Activated CD4-positive, alpha-beta T cell treated with anti-CD3 and anti-CD28 coated beads for 24 hours (primary cell): ENCODE measurements at regions not wholly inside any gene's neighbourhood (a gene's known extent, or its start where the extent isn't known, plus 50 kb on each side); places are given as distances from the start of the nearest gene placed in this dataset.

Experiments used
- DNase-seq, 2 donors: peaks; one replicate each; pipeline ENCODE4 v3.0.0-alpha.2; 2020; ENCODE audit warnings: low read depth in 2 of 2

DNA sequence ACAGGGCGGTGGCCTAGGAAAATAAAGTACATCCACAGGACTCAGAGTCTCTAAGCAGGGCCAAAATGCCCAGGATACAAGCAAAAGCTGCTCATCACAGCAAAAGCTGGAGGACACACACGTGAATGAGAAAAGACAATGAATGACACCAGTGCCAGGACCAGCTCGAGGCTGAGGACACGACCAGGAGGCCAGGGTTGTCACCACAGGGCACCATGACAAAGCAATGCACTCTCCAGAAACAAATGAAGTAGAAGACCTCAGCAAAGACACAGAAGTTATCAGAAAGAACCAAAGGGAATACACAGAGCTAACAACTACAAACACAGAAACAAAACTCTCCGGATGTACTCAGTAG, 92.1 kb downstream of the FOXL3 start:
- no peak for DNase-seq

DNA sequence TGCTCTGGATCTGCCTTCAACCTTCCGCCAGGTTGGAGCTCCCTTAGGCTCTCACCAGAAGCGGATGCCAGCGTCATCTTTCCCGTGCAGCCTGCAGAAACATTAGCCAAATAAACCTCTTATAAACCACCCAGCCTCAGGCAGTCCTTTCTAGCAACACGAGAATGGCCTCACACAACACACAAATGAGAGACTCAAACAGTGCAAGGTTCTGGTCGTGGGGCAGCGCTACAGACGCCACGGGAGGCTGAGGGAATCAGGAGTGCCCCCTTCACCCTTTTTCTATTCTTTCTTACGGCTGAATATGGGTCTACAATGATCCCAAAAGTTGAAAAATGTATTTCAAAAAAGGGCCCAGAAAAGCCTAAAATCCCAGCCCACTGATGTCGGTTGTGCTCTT, 96.4 kb downstream of the FOXL3 start:
- DNase-seq = no peak

DNA sequence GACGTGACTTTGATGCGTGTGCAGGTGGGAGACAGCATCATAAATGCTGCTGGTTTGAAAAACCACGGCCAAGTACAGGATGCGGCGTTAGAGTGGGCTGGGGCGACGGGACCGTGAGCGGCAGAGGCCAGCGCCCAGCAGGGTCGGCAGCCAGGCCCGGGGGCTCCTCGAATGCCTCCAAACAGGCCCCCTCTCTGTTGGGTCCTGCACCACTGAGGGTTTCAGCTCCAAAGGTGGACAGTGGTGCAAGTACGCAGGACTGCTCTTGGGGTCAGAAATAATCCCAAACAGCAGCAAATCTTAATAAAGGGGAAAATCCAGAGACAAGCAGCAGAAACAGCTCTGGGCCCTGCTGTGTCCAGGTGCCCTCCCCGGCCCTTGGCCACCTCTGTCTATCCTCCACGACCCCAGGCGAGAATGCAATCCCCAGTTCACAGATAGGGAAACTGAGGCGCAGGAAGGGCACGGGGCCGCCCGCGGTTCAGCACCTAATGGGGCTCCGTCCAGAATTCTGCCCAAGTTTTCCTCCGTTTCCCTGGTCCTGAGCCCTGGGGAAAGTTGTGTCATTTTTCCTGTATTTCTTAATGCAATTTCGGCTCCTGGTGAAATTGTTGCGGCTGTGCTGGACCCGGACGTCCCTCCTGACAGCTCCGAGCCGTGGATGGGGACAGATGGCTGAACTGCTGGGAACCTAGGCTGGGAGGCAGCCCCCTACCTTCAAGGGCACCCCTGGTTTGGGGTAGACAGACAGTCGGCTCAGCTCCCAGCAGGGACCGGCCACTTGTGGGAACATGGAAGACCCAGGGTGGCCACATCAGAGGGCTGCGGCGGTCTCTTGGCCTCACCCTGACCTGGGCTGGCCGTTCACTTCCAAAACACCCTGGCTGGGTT, 97.4 kb downstream of the FOXL3 start:
- DNase-seq = no peak

DNA sequence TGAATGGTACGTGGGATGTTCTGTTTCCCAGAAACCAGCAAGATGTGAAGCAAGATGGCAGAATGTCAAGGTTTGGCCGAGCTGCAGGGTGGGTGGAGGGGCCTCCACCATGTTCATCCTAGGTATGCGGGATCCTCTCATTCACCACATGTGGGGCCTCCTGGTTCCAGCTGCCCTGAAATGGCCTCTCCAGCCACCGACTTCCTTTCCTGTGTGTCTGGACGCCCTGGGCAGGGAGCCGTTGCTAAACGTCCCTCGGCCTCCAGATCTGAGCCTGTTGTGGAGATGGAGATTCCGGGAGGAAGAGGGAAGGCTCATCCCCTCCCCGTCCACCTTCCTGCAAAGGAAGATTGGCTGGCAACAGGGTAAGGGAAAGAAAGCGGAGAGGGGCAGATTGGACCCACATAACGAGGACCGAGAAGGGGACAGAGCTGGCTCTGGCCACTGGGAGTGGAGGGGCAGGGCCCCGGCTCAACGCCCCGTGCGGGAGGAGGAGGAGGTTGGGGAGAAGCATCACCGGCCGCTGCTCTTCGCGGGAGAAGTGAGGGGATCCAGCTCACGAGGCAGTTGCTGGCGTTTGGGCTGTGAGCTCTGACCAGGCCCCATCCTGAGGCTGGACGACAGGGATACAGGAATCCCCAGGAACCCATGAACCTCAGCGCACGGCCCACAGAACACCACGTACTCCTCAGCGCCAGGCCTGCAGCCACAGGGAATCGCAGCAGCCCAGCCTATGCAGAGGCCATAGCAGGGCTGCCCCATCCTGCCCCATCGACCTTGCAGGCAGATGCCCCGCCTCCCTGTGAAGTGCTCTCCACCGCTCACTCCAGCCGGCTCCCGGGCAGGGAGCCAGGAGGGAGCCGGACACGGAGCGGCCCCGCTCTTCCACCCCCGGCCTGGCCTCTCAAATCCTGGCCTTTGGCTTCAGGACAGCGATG, 98.3 kb downstream of the FOXL3 start:
- no peak for DNase-seq

DNA sequence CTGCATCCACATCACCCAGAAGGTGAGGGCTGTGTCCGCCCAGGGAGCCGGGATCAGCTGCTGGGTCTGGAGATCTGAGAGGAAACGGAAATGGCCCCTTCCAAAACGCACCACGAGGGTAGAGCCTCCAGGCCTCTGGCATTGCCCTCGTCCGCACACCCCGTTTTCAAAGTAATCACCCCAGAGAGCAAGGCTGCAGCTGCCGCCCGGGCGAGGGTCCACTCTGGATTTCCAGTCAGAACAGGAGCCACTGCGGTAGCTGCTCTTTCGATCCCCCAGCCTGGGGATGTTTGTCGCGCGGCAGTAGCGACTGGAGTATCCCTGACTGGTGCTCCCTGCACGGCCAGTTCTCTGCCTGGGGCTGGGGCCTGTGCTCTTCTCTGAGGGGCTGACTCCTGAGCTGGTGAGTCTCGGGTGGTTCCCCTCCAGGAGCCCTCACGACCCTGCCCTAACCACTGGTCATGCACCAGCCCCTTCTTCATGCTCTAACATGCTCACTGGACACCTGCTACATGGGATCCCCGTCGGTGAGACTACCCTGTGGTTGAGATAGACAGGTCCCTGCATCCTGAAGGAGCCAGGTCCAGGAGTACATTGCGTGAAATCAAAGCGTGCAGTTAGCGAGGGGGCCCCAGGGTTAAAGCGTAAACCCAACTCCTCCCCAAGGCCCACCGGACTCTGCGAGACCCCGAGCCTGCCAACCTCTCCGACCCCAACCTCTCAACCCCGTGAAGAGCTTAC, 99.2 kb downstream of the FOXL3 start:
- DNase-seq = no peak

DNA sequence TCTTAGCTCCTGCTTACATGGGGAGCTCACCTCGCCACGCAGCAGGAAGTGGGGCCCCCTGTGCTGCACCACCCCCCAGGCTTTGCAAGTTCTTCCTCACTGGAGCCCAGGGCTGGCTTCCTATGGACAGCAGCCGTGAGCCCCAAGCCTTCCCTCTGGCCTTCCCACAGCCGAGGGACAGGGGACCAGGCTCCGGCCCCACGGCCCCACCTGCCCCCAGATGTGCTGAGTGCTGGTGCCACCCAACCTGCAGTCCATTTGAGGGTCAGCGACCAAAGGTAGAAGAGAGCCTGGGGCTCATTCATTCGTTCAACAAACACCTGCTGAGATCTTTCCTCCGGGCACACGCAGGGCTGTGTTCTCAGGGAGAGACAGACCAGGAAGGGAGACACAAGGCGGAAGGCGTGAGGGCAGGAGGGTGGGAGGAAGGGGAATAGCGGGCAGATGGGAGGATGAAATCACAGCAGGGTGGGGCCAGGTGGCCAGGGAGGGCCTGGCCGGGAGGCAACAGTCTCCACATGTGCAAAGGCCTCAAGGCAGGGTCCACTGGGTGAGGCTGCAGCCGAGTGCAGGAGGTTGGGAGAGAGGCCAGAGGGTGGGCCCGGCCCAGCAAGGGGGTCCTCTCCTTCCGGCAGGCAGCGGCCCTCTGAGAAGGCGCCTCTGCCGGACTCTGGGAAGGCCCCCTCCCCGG, 100.1 kb downstream of the FOXL3 start:
- no peak for DNase-seq

DNA sequence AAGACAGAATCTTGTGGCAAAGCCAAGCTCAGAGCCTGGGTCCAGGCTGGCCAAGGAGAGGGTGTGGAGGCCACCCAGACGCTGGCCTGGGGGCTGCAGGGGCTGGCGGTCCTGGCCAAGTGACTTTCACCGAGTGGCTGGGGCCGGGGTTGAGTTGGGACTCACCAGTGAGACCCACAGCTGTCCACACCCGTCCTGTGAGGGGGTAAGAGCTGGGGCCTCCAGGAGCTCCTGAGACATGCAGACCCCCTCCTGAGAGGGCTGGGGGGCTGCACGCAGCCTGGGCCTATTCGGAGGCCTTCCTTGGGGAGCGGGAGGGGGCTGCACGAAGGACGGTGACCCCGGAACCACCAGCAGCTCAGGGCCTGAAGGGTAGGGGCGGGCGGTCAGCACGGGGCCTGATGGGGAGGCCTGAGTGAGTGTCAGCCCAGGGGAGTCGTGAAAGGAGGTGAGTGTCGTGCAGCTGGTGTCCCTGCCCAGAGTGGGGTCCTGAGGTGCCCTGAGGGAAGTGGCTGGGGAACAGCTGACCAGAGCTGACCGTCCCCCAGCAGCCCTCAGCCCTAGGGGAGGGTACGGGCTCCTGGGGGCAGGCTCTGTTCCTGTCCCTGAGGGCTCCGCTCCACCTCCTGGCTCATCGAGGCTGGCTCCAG, 100.9 kb downstream of the FOXL3 start:
- no peak for DNase-seq

DNA sequence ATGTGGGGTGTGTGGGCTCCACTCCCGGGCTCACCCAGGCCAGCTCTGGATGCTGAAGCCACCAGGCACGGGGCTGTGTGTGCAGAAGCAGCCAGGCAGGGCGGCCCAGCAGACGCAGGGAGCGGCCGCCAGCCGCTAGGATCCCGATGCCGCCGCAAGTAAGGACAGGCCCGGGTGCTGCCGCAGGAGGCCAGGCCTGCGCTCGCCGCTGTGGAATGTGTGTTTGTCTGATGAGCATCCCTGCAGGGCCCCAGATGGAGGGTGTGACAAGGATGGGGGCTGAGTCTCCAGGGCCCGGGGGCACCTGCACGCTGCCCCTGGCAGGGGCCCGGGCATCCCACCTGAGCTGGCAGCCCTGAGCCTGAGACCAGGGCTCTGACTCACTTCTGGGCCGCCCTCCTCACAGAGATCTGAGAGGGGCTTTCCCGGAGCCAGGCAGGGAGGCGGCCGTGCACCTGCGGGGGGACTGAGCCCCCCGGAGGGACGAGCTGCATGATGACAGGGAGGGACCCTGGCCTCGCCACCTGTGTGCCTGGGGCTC, 101.5 kb downstream of the FOXL3 start:
- DNase-seq = no peak

DNA sequence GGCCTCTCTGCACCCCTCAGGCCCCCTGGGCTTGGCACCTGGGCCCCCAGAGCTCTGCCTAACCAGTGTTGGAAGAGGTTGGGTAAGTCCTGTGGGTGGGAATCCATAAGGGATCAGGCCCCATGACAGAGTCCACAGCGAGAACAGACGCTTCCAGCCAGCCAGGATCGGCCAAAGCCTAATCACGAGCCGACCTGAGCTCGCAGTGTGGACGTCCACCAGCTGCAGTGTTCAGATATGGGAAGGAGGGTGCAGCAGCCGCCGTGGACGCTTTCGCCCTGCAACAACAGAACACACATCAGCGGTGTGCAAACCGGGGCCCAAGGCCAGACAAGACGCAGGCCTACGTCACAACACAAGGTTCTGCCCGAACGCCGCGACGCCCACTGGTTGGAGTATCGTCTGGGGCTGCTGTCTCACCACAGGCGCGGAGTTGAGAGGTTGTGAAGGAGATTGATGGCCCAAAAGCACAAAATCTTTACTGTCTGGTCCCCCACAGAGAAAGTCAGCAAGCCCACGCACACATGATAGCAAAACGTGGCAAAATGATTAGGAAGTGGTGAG, 102.1 kb downstream of the FOXL3 start:
- no peak for DNase-seq

DNA sequence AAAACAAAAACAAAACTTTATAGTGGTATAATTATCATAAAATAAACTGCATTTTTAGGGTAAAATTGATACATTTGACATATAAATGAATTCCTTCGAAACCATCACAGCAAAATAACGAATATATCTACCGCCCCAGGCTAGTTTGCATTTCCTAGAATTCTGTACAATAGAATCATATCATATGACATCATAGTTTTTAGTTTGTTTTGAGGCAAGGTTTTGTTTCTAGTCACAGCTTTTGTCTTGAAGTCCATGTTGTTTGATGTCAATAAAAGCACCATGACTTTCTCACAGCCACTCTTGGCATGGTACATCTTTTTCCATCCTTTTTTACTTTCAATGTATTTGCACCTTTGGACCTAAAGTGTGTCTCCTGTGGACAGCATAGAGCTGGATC, 102.9 kb downstream of the FOXL3 start:
- no peak for DNase-seq

DNA sequence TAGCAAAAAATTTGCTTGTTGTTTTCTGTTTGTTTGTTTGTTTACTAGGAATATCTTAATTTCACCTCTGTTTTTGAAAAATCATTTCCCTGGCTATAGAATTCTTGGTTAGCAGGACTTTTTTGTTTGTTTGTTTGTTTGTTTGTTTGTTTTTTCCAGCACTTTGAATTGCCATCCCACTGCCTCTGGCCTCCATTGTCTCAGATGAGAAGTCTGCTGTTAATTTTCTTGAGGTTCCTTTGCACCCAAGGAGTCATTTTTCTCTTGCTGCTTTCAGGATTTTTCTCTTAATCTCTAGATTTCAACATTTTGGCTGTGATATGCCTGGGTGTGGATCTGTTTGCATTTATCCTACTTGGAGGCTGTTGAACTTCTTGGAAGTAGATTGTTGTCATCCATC, 105.7 kb downstream of the FOXL3 start:
- DNase-seq = no peak

DNA sequence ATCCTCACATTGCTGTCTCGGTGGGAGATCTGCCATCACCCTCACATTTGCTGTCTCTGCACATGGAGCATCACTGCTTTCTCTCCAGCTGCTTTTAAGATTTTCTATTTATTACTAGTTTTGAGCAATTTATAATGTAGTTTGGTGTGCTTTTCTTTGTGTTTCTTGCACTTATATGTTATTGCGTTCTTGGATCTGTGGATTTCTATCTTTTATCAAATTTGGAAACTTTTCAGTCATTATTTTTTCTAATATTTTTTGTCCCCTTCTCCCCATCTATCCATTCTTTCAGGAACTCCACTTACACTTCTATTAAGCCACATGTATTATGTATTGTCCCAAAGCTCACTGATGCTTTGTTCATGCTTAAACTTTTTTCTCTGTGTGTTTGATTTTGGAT, 108.9 kb downstream of the FOXL3 start:
- DNase-seq = no peak

DNA sequence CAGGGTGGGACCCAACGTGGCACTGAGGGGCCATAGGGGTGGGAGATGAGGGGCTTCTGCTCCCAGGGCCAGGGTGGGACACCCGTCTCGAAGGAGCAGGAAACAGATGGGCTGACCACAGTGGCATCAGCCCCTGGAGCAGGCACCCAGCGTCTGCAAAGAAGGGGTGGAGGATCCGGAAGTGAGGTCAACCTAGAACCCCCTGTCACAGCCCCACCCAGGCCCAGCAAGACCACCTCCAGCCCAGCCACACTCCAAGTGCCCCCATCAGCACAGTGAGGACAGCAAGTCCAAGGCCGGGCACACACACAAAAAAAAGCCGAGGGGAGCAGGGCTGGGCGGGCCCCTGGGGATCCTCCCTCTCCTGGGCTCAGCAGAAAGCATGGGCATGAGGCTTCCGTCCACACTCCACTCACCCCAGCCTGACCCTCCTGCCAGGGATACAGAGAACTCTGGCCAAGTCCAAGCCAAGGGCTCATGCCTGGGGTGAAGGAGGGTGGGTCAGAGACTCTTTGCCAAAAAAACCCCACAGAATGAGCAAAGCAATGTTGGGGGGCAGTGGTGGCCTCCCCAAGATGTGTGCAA, 111.0 kb downstream of the FOXL3 start:
- DNase-seq = no peak

DNA sequence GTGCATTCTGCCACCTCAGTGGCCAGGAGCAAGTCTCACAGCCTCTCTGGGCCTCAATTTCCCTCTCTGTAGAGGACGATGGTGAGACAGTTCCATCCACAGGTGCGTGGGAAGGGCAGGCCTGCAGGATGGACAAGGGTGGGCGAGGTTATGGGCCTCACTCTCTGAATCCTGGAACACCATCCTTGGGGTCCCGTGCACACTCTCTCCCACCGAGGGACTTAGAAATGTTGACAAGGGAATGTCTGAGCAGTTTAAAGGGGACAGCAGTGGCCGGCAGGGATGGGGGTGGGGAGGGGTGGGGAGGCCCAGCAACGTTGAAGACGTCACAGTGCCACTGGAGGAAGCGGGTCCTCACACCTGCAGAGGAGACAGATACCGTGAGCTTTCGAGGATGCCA, 111.5 kb downstream of the FOXL3 start:
- no peak for DNase-seq

DNA sequence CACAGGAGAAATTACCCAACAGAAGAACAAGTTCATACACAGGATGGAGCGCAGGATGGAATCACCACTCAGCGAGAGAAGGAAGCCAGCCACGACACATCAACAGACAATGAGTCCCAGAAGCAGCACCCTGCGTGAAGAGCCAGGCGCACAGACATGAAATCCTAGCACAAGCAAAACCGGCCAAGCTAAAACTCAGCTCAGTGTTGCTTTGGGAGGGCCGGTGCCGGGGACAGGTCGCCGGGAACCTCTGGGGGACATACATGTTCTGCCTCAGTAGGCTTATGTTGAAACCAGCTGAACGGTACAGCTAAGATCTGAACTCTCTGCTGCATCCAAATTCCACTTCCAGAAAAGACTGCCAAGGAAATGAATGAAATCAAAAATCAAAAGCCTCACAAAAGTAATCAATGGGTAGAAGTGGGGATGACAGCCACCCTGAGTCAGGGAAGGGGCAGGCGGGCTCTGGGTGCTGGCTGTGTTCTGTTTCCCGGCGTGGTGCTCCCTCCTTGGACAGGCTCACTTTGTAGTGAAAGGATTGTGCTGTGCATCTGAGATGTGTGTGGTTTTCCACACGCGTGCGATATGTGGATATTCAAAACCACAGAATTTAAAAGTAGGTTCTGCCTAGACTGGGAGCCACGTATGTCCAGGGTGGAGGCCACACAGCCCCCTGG, 114.7 kb downstream of the PDGFA start:
- DNase-seq = no peak

DNA sequence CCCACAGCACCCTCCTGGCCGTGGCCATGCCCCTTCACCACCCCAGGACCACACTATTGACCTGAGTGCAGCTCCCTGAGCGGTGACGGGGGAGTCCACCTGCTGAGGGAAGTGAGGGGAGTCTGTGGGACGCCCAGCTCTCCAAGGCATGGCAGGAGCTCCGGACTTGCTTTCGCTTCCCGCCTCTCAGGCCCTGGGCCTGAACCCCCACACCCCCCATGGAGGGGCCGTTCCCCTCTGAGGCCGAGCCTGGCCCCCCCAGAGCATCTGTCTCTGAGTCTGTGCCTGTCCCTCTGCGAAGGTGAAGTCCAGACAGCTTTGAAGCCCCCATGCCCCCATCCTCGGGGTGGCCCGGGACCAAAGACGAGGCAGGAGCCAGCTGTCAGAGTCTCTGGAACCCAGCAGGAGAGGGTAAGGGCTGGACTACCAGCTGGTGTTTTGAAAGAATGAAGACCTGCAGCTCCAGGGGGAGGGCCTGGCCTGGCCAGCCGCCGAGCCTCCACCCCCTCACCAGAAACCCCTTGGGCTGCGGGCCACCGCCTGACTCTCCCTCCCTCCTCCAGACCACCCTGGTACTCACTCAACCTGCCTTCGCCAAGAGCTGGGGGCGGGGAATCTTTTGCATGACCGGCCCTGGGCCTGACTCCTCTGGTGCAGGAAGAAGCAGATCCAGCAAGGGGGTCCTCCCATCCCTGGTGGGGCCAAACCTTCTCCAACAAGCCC, 114.0 kb downstream of the PDGFA start:
- no peak for DNase-seq

DNA sequence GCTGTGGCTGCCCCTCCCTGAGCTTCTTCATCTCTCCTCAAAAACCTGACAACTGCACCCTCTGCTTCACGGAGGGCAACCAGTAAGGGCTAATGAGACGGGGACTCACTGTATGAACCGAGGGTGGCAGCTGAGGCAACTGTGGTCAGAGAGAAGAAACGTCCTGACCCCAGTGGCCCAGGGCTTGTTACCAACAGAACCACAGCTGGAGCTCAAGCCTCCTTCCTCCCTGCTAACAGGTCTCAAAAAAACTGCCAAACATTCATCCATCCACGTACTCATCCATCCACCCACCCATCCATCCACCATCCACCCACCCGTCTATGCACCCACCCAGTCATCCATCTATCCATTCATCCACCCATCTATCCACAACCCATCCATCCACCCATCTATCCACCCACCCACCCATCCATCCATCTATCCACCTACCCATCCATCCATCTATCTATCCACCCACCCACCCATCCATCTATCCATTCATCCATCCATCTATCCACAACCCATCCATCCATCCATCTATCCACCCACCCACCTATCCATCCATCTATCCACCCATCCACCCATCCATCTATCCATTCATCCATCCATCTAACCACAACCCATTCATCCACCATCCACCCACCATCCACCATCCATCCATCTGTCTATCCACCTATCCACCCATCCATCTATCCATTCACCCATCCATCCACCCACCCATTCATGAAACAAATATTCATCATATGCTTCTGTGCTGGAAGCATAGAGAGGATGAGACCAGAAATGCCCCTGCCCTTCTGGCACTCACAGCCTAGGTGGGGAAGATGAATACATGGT, 111.7 kb downstream of the PDGFA start:
- DNase-seq = no peak

DNA sequence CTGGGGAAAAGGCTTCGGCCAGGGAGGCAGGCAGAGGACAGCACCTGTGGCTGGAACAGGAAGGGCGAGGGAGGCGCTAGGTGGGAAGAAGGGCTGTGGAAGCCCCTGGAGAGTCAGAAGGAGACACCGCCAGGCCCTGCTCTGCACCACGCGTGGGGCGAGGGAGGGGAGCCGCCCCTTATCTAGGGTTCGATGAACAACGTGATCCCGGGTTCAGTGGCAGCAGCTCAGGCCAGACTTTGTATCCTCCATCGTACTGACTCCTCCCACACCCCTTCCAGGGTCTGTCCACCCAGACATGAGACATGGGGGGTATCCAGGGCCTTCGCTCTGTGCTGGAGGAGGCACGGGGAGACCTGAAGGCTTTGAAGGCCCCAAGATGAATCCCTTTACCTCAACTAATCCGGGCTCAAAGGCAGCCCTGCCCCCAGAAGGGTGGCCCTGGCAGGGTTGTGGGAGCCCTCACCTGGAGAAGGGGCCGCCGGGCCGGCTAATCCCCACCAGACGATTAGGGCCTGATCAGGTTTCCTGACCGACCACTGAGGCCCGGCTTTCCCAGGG, 110.8 kb downstream of the PDGFA start:
- no peak for DNase-seq
